Neural cell (in vitro differentiated cells): ENCODE measurements at regions not wholly inside any gene's neighbourhood (a gene's known extent, or its start where the extent isn't known, plus 50 kb on each side); places are given as distances from the start of the nearest gene placed in this dataset.

Source experiments
- H2AFZ ChIP-seq: fragments of 200-600, 300-800 bp; sonication (generic), shearing (Covaris generic); 2 replicates; pipeline ENCODE4 v1.6.0; 2014; ENCODE audit warnings: low read depth, mild to moderate bottlenecking, antibody characterized with exemption, low read length, moderate library complexity
- H3F3A ChIP-seq: fragments of 200-600 bp; shearing (Covaris generic); 2 replicates; pipeline ENCODE4 v1.6.1; 2016; ENCODE audit warnings: mild to moderate bottlenecking, moderate library complexity, mixed read lengths, antibody characterized with exemption, low read length; ENCODE audit not compliant: insufficient read depth, poor library complexity, severe bottlenecking
- H3K27ac ChIP-seq: fragments of 200-600, 300-800 bp; sonication (generic), shearing (Covaris generic); 2 replicates; pipeline ENCODE4 v1.5.1; 2014; ENCODE audit warnings: mild to moderate bottlenecking, low read length, moderate library complexity
- H3K27me3 ChIP-seq: fragments of 300-800, 200-600 bp; sonication (generic), shearing (Covaris generic); 2 replicates; pipeline ENCODE4 v1.6.0; 2014; ENCODE audit warnings: mild to moderate bottlenecking, low read depth, low read length, moderate library complexity; ENCODE audit not compliant: insufficient read depth
- H3K36me3 ChIP-seq: fragments of 300-800, 200-600 bp; sonication (generic), shearing (Covaris generic); 2 replicates; pipeline ENCODE4 v1.5.1; 2014; ENCODE audit warnings: mild to moderate bottlenecking, antibody characterized with exemption, low read length, moderate library complexity; ENCODE audit not compliant: insufficient read depth
- H3K4me2 ChIP-seq: fragments of 300-800, 200-600 bp; sonication (generic), shearing (Covaris generic); 2 replicates; pipeline ENCODE4 v1.6.0; 2014; ENCODE audit warnings: mild to moderate bottlenecking, low read length
- H3K4me3 ChIP-seq: fragments of 300-800, 200-600 bp; sonication (generic), shearing (Covaris generic); 2 replicates; pipeline ENCODE4 v1.5.1; 2014; ENCODE audit warnings: mild to moderate bottlenecking, low read length, moderate library complexity
- H3K79me2 ChIP-seq: fragments of 200-600 bp; shearing (Covaris generic); replicated peaks from 2 replicates; pipeline ENCODE4 v1.6.0; 2014; ENCODE audit warnings: mild to moderate bottlenecking, low read length, moderate library complexity; ENCODE audit not compliant: insufficient read depth
- H3K9ac ChIP-seq: fragments of 300-800, 200-600 bp; sonication (generic), shearing (Covaris generic); 2 replicates; pipeline ENCODE4 v1.6.1; 2016; ENCODE audit warnings: mild to moderate bottlenecking, low read length, mixed read lengths
- H3K9me2 ChIP-seq: fragments of 200-600 bp; shearing (Covaris generic); 2 replicates; pipeline ENCODE4 v1.6.1; 2016; ENCODE audit warnings: mild to moderate bottlenecking, low read length, mixed read lengths; ENCODE audit not compliant: insufficient read depth
- H3K9me3 ChIP-seq: fragments of 200-600, 300-800 bp; sonication (generic), shearing (Covaris generic); 2 replicates; pipeline ENCODE4 v1.6.1; 2016; ENCODE audit warnings: mild to moderate bottlenecking, mixed run types, low read length, moderate library complexity, mixed read lengths
- H4K20me1 ChIP-seq: fragments of 200-600 bp; shearing (Covaris generic); 2 replicates; pipeline ENCODE4 v1.6.1; 2016; ENCODE audit warnings: mild to moderate bottlenecking, mixed run types; ENCODE audit not compliant: insufficient read depth
- CTCF ChIP-seq: fragments of 450-650 bp; IDR thresholded peaks from 2 replicates; pipeline ENCODE4 v1.5.1; 2014; ENCODE audit warnings: antibody characterized with exemption, mild to moderate bottlenecking, moderate library complexity; ENCODE audit not compliant: poor library complexity, severe bottlenecking
- EP300 ChIP-seq: fragments of 450-650 bp; conservative IDR thresholded peaks from 2 replicates; pipeline ENCODE4 v1.6.1; 2014; ENCODE audit warnings: antibody characterized with exemption, mild to moderate bottlenecking, moderate library complexity; ENCODE audit not compliant: poor library complexity, severe bottlenecking
- EZH2 ChIP-seq: fragments of 200-600, 300-800 bp; shearing (Covaris generic), sonication (generic); IDR thresholded peaks from 2 replicates; pipeline ENCODE4 v1.6.1; 2014; ENCODE audit warnings: antibody characterized with exemption, low read length, borderline replicate concordance, mild to moderate bottlenecking; ENCODE audit not compliant: insufficient read depth, poor library complexity, severe bottlenecking
- MXI1 ChIP-seq: fragments of 450-650 bp; conservative IDR thresholded peaks from 2 replicates; pipeline ENCODE4 v1.6.1; 2014; ENCODE audit warnings: antibody characterized with exemption, mild to moderate bottlenecking; ENCODE audit not compliant: poor library complexity, severe bottlenecking
- POLR2AphosphoS5 ChIP-seq: IDR thresholded peaks from 2 replicates; pipeline ENCODE4 v1.6.1; 2012
- RAD21 ChIP-seq: fragments of 450-650 bp; conservative IDR thresholded peaks from 2 replicates; pipeline ENCODE4 v1.6.1; 2014; ENCODE audit warnings: antibody characterized with exemption, mild to moderate bottlenecking, moderate library complexity
- REST ChIP-seq: IDR thresholded peaks from 2 replicates; pipeline ENCODE4 v1.6.1; 2012; ENCODE audit warnings: borderline replicate concordance
- SMC3 ChIP-seq: fragments of 450-650 bp; conservative IDR thresholded peaks from 2 replicates; pipeline ENCODE4 v1.6.1; 2014; ENCODE audit warnings: antibody characterized with exemption, mild to moderate bottlenecking, moderate library complexity; ENCODE audit not compliant: poor library complexity
- TAF1 ChIP-seq: IDR thresholded peaks from 2 replicates; pipeline ENCODE4 v1.6.1; 2012; ENCODE audit warnings: low read depth

GRCh38 chrX:3541336-3541735 is 172.1 kb downstream of the PRKX start:
- H3K9me3 ChIP-seq: no peaks in the 10 kb centered on the region
- no peaks in the 10 kb centered on the region for H3K79me2 ChIP-seq
- no peak overlapping the region for H3K4me2 ChIP-seq
- no peaks in the 10 kb centered on the region for H3K27me3 ChIP-seq
- no peak overlapping the region for H3K9ac ChIP-seq
- H3K9me2 ChIP-seq: no peaks in the 10 kb centered on the region
- H3F3A ChIP-seq: no peaks in the 10 kb centered on the region
- TF ChIP-seq REST (no peak), SMC3 (no peak), CTCF (no peak), EZH2 (no peak), MXI1 (no peak), TAF1 (no peak), EP300 (no peak), POLR2AphosphoS5 (no peak), RAD21 (no peak)
- no peak overlapping the region for H2AFZ ChIP-seq
- H3K4me3 ChIP-seq: no peak overlapping the region
- no peak overlapping the region for H3K27ac ChIP-seq
- H3K36me3 ChIP-seq: no peaks in the 10 kb centered on the region
- H4K20me1 ChIP-seq: no peaks in the 10 kb centered on the region

GRCh38 chrX:3540105-3540504 is 173.3 kb downstream of the PRKX start:
- Histone ChIP-seq H3K4me3 (no peak overlapping the region), H3K27me3 (no peaks in the 10 kb centered on the region), H4K20me1 (no peaks in the 10 kb centered on the region), H3F3A (no peaks in the 10 kb centered on the region), H3K36me3 (no peaks in the 10 kb centered on the region), H3K9me3 (no peaks in the 10 kb centered on the region), H3K9me2 (no peaks in the 10 kb centered on the region), H3K27ac (no peak overlapping the region), H3K79me2 (no peaks in the 10 kb centered on the region), H3K4me2 (no peak overlapping the region), H2AFZ (no peak overlapping the region), H3K9ac (no peak overlapping the region)
- no peak for TF ChIP-seq TAF1
- no peak for TF ChIP-seq EZH2
- TF ChIP-seq MXI1: no peak
- TF ChIP-seq POLR2AphosphoS5: no peak
- TF ChIP-seq CTCF: no peak
- TF ChIP-seq EP300: no peak
- TF ChIP-seq REST: no peak
- no peak for TF ChIP-seq SMC3
- TF ChIP-seq RAD21: no peak
